Sigmoid colon (tissue), 6 donors: ENCODE measurements at regions not wholly inside any gene's neighbourhood (a gene's known extent, or its start where the extent isn't known, plus 50 kb on each side); places are given as distances from the start of the nearest gene placed in this dataset.

Source experiments
- DNase-seq: peaks from one replicate; pipeline ENCODE4 v3.0.0-alpha.2; 2019
- H3K27ac ChIP-seq, 4 donors: fragments of 200-600 bp; sonication (generic); one replicate each; pipeline ENCODE4 v1.5.1; 2016 to 2019; ENCODE audit warnings: mild to moderate bottlenecking in 1 of 4
- H3K27me3 ChIP-seq, 3 donors: fragments of 200-600 bp; sonication (generic); one replicate each; pipeline ENCODE4 v1.5.1; 2019; ENCODE audit warnings: mild to moderate bottlenecking in 1 of 3
- H3K36me3 ChIP-seq, 4 donors: fragments of 200-600 bp; sonication (generic); one replicate each; pipeline ENCODE4 v1.5.1; 2016 to 2019
- H3K4me1 ChIP-seq, 4 donors: fragments of 200-600 bp; sonication (generic); one replicate each; pipeline ENCODE4 v1.5.1; 2017 to 2019
- H3K4me3 ChIP-seq, 4 donors: fragments of 200-600 bp; sonication (generic); one replicate each; pipeline ENCODE4 v1.5.1; 2017 to 2019; ENCODE audit warnings: mild to moderate bottlenecking in 2 of 4, moderate library complexity in 1 of 4
- H3K9me3 ChIP-seq, 4 donors: fragments of 200-600 bp in 3 of 4; sonication (generic) in 3 of 4; one replicate each; pipeline versions ENCODE4 v1.5.1 to v1.6.1; 2013 to 2019
- CTCF ChIP-seq, 4 experiments: fragments of 450-650 bp in 3 of 4; fragments of 200-600 bp in 1 of 4; IDR thresholded peaks; one replicate each; pipeline ENCODE4 v1.5.1; 2016 to 2019; ENCODE audit warnings: antibody characterized with exemption in 4 of 4, mild to moderate bottlenecking in 3 of 4, moderate library complexity in 2 of 4
- EP300 ChIP-seq, 4 donors: sonication (generic); formaldehyde crosslinking; IDR thresholded peaks; one replicate each; pipeline ENCODE4 v1.6.1; 2017; ENCODE audit warnings: antibody characterized with exemption in 4 of 4
- POLR2A ChIP-seq, 2 donors: fragments of 450-650 bp; IDR thresholded peaks; one replicate each; pipeline ENCODE4 v1.6.1; 2016; ENCODE audit warnings: antibody characterized with exemption in 2 of 2, mild to moderate bottlenecking in 2 of 2, moderate library complexity in 2 of 2
- POLR2AphosphoS5 ChIP-seq, 4 donors: sonication (generic); formaldehyde crosslinking; IDR thresholded peaks; one replicate each; pipeline ENCODE4 v1.6.1; 2017; ENCODE audit warnings: antibody characterized with exemption in 4 of 4
- WGBS, 2 donors: extraction: QIAGEN DNeasy Blood & Tissue Kit; methylation state at CpG; one replicate each; pipeline ENCODE4 v1.1.7; 2013; 5-methylcytosine and 5-hydroxymethylcytosine counted together
- intact Hi-C: fragments of 100-400 bp; cut with DNase I; formaldehyde crosslinking; loops from one replicate; pipeline ENCODE4 v1.15.1; 2023
- donor health status: healthy with polysubstance abuse.
- donor health status: healthy.

GRCh38 chr19:30312582-30313352 is 59.4 kb upstream of the ZNF536 start:
- no peaks in the 10 kb centered on the region for H3K36me3 ChIP-seq
- H3K27me3 ChIP-seq, result no peaks in the 10 kb centered on the region
- no peaks in the 10 kb centered on the region for H3K9me3 ChIP-seq
- no peak overlapping the region for H3K27ac ChIP-seq
- H3K4me3 ChIP-seq, result no peak overlapping the region
- DNase-seq, result no peak
- H3K4me1 ChIP-seq, result no peaks in the 10 kb centered on the region
- intact Hi-C loops, result no loop called here
- TF ChIP-seq POLR2AphosphoS5 (IDR thresholded peaks at IDR 0.05) (no peak), POLR2A (IDR thresholded peaks at IDR 0.05) (no peak), EP300 (IDR thresholded peaks at IDR 0.05) (no peak), CTCF (IDR thresholded peaks at IDR 0.05) (no peak)
- WGBS, 2 donors, result 83 to 85% methylated on average over 14 of the region's 14 CpGs

- H3K4me1 ChIP-seq, result no peaks in the 10 kb centered on the region
- H3K9me3 ChIP-seq, result no peaks in the 10 kb centered on the region
- no peak overlapping the region for H3K4me3 ChIP-seq
- no peaks in the 10 kb centered on the region for H3K27me3 ChIP-seq
- 85 to 86% methylated on average over 2 of the region's 2 CpGs for WGBS, 2 donors
- H3K36me3 ChIP-seq, result no peaks in the 10 kb centered on the region
- TF ChIP-seq EP300 (IDR thresholded peaks at IDR 0.05), result no peak
- no peak for TF ChIP-seq CTCF (IDR thresholded peaks at IDR 0.05)
- TF ChIP-seq POLR2A (IDR thresholded peaks at IDR 0.05), result no peak
- TF ChIP-seq POLR2AphosphoS5 (IDR thresholded peaks at IDR 0.05), result no peak
- DNase-seq, result no peak
- intact Hi-C loops, result no loop called here
- no peak overlapping the region for H3K27ac ChIP-seq
Measured at GRCh38 chr19:30313353-30313750, 58.8 kb upstream of the ZNF536 start.

DNA sequence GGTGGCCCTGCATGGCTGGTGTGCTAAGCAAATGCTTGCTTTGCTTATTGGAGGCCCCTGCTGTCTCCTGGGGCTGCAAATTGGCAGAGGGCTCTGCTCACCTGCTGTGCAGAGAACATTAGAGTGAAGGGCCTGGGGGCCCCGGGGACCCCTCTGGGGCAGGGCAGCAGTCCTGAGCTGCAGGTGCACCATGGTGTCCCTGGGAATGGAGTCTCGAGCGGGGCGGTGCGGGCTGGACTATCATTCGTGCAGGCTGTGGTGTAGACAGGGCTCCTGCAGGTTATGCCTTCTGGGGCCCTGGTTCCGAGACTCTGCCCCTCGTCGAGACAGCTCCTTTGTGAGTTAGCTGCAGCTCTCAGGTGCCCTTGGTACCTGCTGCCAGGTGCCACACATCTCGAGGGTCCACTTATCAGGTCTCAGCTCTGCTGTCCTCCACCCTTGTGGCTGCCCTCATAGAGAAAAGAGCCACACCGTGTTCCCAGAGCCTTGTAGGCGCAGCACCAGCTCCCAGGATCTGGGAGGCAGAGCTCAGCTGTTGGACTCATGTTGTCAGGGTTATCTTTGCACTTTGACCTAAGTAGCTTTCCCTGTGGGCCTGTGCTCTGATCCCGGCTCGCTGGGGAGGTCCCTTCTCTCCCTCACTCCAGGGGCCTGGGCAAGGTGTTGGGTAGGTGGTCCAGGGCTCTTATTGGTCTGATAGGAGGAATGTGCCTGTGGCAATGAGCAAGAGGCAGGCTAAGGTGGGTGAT is 58.0 kb upstream of the ZNF536 start:
- H3K27ac ChIP-seq, result no peak overlapping the region
- no peak for TF ChIP-seq EP300 (IDR thresholded peaks at IDR 0.05)
- TF ChIP-seq POLR2A (IDR thresholded peaks at IDR 0.05), result no peak
- H3K27me3 ChIP-seq, result no peaks in the 10 kb centered on the region
- no peaks in the 10 kb centered on the region for H3K36me3 ChIP-seq
- no peaks in the 10 kb centered on the region for H3K4me1 ChIP-seq
- no peak for DNase-seq
- intact Hi-C loops, result no loop called here
- H3K4me3 ChIP-seq, result no peak overlapping the region
- 63 to 84% methylated on average over 14 of the region's 14 CpGs for WGBS, 2 donors
- no peaks in the 10 kb centered on the region for H3K9me3 ChIP-seq

- Histone ChIP-seq H3K27me3 (no peaks in the 10 kb centered on the region), H3K4me1 (no peaks in the 10 kb centered on the region), H3K4me3 (no peak overlapping the region), H3K36me3 (no peaks in the 10 kb centered on the region), H3K27ac (no peak overlapping the region), H3K9me3 (no peaks in the 10 kb centered on the region)
- TF ChIP-seq POLR2A (IDR thresholded peaks at IDR 0.05) (no peak), POLR2AphosphoS5 (IDR thresholded peaks at IDR 0.05) (no peak), CTCF (IDR thresholded peaks at IDR 0.05) (no peak), EP300 (IDR thresholded peaks at IDR 0.05) (no peak)
- DNase-seq, result no peak
- WGBS, 2 donors, result 68 to 86% methylated on average over 5 of the region's 5 CpGs
- intact Hi-C loops, result no loop called here
Measured at GRCh38 chr19:30314805-30315155, 57.4 kb upstream of the ZNF536 start.

DNA sequence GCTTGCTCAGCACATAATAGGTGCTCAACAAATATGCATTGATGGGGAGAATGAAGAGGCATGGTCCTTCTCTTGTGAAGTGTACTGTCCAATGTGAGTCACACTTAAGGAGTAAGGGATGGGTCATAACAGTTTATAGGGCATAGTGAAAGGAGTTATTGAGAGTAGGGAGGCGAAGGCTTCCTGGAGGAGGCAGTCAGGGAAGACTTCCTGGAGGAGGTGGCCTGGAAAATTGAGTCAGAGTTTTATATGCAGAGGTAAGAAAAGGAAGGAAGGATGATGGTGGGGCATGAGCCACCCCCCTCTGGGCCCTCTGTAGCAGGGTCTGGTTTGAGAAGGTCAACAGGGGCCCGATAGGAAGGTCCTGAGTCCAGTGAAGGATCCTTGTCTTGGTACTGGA is 57.0 kb upstream of the ZNF536 start:
- Histone ChIP-seq H3K27ac (no peak overlapping the region), H3K36me3 (no peaks in the 10 kb centered on the region), H3K9me3 (no peaks in the 10 kb centered on the region), H3K4me1 (no peaks in the 10 kb centered on the region), H3K27me3 (no peaks in the 10 kb centered on the region), H3K4me3 (no peak overlapping the region)
- no peak for TF ChIP-seq POLR2A (IDR thresholded peaks at IDR 0.05)
- no peak for TF ChIP-seq EP300 (IDR thresholded peaks at IDR 0.05)
- no peak for TF ChIP-seq CTCF (IDR thresholded peaks at IDR 0.05)
- no peak for TF ChIP-seq POLR2AphosphoS5 (IDR thresholded peaks at IDR 0.05)
- intact Hi-C loops, result no loop called here
- DNase-seq, result no peak
- WGBS, 2 donors, result 88 to 92% methylated on average over 2 of the region's 2 CpGs
